Activated B cell treated with CpG ODN at 0.5 μM for 24 hours (primary cell): ENCODE measurements at regions not wholly inside any gene's neighbourhood (a gene's known extent, or its start where the extent isn't known, plus 50 kb on each side); places are given as distances from the start of the nearest gene placed in this dataset.

Experiments
- ATAC-seq: fragments of 200-7000 bp; cut with Tn5 transposase; one replicate; pipeline ENCODE4 v1.10.0; 2021; ENCODE audit warnings: low read depth, mild to moderate bottlenecking, moderate library complexity
- CTCF ChIA-PET: fragments of 350-600 bp; sonication (Branson Sonifier 250); formaldehyde crosslinking; loops from one replicate; lab custom pipeline; 2021; ENCODE audit warnings: antibody characterized with exemption; lab: Charles Lee
- POLR2A ChIA-PET: fragments of 350-600 bp; sonication (Branson Sonifier 250); formaldehyde crosslinking; loops from one replicate; lab custom pipeline; 2021; ENCODE audit warnings: antibody characterized with exemption; lab: Charles Lee
- DNase-seq: peaks from one replicate; pipeline ENCODE4 v3.0.0; 2022
- H3K27ac Mint-ChIP-seq: one replicate; pipeline ENCODE4 v1.8.0; 2020; ENCODE audit warnings: mixed read lengths
- H3K27me3 Mint-ChIP-seq: one replicate; pipeline ENCODE4 v1.8.0; 2021; ENCODE audit warnings: mixed read lengths
- H3K36me3 Mint-ChIP-seq: one replicate; pipeline ENCODE4 v1.8.0; 2021; ENCODE audit warnings: low read depth, mixed read lengths
- H3K4me1 Mint-ChIP-seq: one replicate; pipeline ENCODE4 v1.8.0; 2021; ENCODE audit warnings: mixed read lengths
- H3K4me3 Mint-ChIP-seq: one replicate; pipeline ENCODE4 v1.8.0; 2020; ENCODE audit warnings: mild to moderate bottlenecking, mixed read lengths
- H3K9me3 Mint-ChIP-seq: one replicate; pipeline ENCODE4 v1.8.0; 2020; ENCODE audit warnings: mixed read lengths
- intact Hi-C: fragments of 100-400 bp; cut with micrococcal nuclease; formaldehyde crosslinking; loops from one replicate; pipeline ENCODE4 v1.15.1; 2024
- TF ChIP-seq, protein P1 (sequence below): fragments of 200-600 bp; IDR thresholded peaks from one replicate; pipeline ENCODE4 v1.8.0; 2022; ENCODE audit warnings: antibody characterized with exemption, mild to moderate bottlenecking

DNA sequence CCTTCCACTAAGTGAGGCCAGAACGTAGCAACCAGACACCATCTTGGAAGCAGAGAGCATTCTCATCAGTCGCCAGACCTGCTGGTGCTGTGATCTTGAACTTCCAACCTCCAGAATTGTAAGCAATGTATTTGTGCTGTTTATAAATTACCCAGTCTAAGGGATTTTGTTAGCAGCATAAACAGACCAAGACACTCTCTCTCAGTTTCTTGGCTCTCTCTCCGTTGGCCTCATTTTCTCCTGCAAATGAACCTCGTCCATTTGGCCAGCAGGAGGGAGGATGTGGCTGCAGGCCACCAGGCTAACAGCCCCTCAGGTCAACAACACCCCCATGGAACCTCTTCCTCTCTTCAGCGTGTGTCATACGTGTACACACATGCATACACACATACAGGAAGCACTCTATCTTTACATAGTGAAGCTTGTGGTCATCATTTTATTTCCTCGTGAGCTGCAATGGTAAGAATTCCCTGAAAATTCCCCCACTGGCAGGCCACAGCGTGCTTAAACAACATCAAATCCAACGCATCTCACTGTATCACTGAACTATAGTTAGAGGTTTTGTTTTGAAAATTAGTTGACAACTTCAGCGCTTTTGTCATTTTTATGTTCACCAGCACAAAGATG is 62.8 kb upstream of the PPP1R26 start:
- no peaks in the 10 kb centered on the region for H3K36me3 Mint-ChIP-seq
- no peaks in the 10 kb centered on the region for H3K9me3 Mint-ChIP-seq
- ChIA-PET POLR2A (no interaction called here), CTCF (no interaction called here)
- H3K27me3 Mint-ChIP-seq: no peaks in the 10 kb centered on the region
- ATAC-seq (no peak), DNase-seq (no peak)
- intact Hi-C loops: no loop called here
- no peak overlapping the region for H3K4me3 Mint-ChIP-seq
- no peak overlapping the region for H3K27ac Mint-ChIP-seq
- TF ChIP-seq, protein P1, sequence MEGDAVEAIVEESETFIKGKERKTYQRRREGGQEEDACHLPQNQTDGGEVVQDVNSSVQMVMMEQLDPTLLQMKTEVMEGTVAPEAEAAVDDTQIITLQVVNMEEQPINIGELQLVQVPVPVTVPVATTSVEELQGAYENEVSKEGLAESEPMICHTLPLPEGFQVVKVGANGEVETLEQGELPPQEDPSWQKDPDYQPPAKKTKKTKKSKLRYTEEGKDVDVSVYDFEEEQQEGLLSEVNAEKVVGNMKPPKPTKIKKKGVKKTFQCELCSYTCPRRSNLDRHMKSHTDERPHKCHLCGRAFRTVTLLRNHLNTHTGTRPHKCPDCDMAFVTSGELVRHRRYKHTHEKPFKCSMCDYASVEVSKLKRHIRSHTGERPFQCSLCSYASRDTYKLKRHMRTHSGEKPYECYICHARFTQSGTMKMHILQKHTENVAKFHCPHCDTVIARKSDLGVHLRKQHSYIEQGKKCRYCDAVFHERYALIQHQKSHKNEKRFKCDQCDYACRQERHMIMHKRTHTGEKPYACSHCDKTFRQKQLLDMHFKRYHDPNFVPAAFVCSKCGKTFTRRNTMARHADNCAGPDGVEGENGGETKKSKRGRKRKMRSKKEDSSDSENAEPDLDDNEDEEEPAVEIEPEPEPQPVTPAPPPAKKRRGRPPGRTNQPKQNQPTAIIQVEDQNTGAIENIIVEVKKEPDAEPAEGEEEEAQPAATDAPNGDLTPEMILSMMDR: no peak
- peaks cover 2% of the 10 kb centered on the region for H3K4me1 Mint-ChIP-seq

DNA sequence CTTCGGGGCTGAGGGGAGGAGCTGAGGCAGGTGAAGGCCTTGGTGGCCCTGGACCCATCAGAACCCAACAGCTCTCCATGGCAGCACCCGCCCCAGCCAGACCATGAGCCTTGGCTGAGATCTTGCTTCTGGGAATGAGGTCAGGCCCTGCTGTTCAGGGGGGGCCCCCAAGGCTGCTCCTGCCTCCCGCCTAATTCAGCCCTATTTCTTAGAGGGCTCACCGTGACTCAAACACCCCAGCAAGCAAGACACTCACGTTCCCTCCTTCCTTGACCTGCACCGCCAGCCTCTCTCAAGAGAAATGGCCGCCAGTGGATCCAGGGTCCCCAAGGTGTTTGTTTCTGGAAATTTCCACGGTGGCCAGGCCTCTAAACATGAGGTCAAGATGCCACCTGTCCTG is 61.4 kb upstream of the PPP1R26 start:
- ChIA-PET POLR2A (no interaction called here), CTCF (no interaction called here)
- Mint-ChIP-seq H3K9me3 (no peaks in the 10 kb centered on the region), H3K4me3 (no peak overlapping the region), H3K27me3 (no peaks in the 10 kb centered on the region), H3K27ac (no peak overlapping the region), H3K36me3 (no peaks in the 10 kb centered on the region), H3K4me1 (no peaks in the 10 kb centered on the region)
- ATAC-seq (no peak), DNase-seq (no peak)
- TF ChIP-seq, protein P1: no peak
- intact Hi-C loops: no loop called here

DNA sequence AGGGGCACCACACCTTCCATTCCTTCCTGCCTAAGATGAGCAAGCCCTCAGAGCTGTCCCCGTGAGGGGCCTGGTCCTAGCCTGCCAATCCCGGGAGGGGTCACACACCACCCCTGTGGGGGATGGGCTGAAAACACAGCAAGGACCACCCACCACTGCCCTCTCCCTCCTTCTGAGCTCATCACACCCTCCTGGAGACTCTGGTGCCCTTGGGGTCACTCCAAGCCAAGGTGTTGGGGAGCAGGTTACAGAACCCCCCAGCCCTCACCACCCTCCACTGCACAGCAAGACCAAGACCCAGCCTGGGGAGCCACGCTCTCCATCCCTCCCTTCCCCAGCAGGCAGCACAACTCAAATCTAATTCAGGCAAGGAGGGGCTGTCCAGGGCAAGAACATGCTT is 60.5 kb upstream of the PPP1R26 start:
- ATAC-seq (no peak), DNase-seq (no peak)
- CTCF ChIA-PET: no interaction called here
- Mint-ChIP-seq H3K27ac (no peak overlapping the region), H3K27me3 (peaks cover 2% of the 10 kb centered on the region), H3K4me1 (no peaks in the 10 kb centered on the region), H3K36me3 (no peaks in the 10 kb centered on the region), H3K9me3 (peaks cover 2% of the 10 kb centered on the region), H3K4me3 (no peak overlapping the region)
- TF ChIP-seq, protein P1: no peak
- intact Hi-C loops: no loop called here
- POLR2A ChIA-PET: no interaction called here

DNA sequence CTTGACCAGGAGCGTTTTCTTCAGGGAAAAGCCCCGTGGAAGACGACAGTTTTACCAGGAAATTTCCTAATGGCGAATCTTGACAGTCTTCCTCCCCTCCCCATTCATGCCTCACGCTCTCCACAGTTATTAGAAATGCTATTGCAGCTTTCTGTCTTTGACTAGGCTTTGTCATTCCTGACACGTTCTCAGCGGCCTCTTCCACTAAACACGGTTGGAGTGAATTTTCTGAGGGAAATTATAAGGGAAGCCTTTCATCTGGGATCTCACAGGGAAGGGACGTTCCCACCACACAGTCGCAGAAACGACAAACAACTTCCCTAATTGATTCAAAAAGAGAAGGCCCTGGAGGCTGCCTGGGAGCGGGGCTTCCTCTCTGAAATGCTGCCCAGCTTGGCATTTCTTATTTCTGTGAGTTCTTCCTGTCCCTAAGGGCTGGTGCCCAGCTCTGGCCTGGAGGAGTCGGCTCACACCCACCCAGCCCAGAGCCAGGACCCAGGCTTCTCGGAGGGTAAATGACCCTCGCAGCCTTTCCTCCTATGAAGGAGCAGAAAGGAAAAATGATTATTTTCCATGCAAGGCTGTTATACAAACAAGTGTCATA is 57.1 kb upstream of the PPP1R26 start:
- Mint-ChIP-seq H3K36me3 (no peaks in the 10 kb centered on the region), H3K27me3 (peaks cover 10% of the 10 kb centered on the region), H3K9me3 (peaks cover 4% of the 10 kb centered on the region), H3K4me3 (no peak overlapping the region), H3K4me1 (no peaks in the 10 kb centered on the region), H3K27ac (no peak overlapping the region)
- ChIA-PET CTCF (no interaction called here), POLR2A (no interaction called here)
- no peak for ATAC-seq
- no peak for DNase-seq
- intact Hi-C loops: no loop called here
- TF ChIP-seq, protein P1: no peak

DNA sequence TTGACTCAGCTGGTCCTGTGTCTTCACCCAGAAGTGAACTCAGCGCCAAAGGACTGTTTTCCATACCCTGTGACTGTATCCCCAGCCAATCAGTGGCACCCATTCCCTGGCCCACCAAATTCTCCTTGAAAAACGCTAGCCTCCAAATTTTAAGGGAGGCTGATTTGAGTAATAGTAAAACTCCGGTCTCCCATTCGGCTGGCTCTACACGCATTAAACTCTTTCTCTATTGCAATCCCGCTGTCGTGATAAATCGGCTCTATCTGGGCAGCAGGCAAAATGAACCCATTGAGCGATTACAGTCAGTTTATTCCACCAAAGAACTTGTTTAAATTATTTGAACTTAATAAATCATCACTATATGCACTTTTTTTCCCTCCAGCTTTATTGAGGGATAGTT is 55.9 kb upstream of the PPP1R26 start:
- H3K36me3 Mint-ChIP-seq: no peaks in the 10 kb centered on the region
- ChIA-PET CTCF (interaction anchor here (1.0 to 1.5 kb wide), 2 partner anchors 9 to 11 kb away, joined by 3 read pairs; no protein-coding TSS in a partner anchor), POLR2A (no interaction called here)
- no peaks in the 10 kb centered on the region for H3K4me1 Mint-ChIP-seq
- H3K9me3 Mint-ChIP-seq: peaks cover 4% of the 10 kb centered on the region
- peaks cover 10% of the 10 kb centered on the region for H3K27me3 Mint-ChIP-seq
- ATAC-seq: no peak
- TF ChIP-seq, protein P1: no peak
- no peak for DNase-seq
- H3K4me3 Mint-ChIP-seq: no peak overlapping the region
- H3K27ac Mint-ChIP-seq: no peak overlapping the region
- intact Hi-C loops: no loop called here
